Endothelial cell of umbilical vein (primary cell): ENCODE measurements at regions not wholly inside any gene's neighbourhood (a gene's known extent, or its start where the extent isn't known, plus 50 kb on each side); places are given as distances from the start of the nearest gene placed in this dataset.

ENCODE experiments used
- BruUV-seq: library from RNA; stranded (reverse); fragments of 400-500 nt; replicated peaks from 2 replicates; lab custom pipeline; 2021; lab: Mats Ljungman, UMichigan
- CTCF ChIA-PET: fragments of 300-600, 350-600 bp; sonication (Branson Sonifier 250); formaldehyde crosslinking; loops from one replicate; lab custom pipeline; 2021; ENCODE audit warnings: antibody characterized with exemption, inconsistent platforms; lab: Charles Lee
- POLR2A ChIA-PET: fragments of 300-600, 350-600 bp; sonication (Branson Sonifier 250); formaldehyde crosslinking; loops from one replicate; lab custom pipeline; 2021; ENCODE audit warnings: antibody characterized with exemption, inconsistent platforms; lab: Charles Lee
- DNase-seq: peaks from one replicate; pipeline ENCODE4 v3.0.0-alpha.2; 2011; ENCODE audit warnings: low read depth, low spot score
- FAIRE-seq: peaks from 2 replicates; lab custom pipeline; 2011; peaks lifted over from hg19 to GRCh38; lab: Jason Lieb, UNC
- H2AFZ ChIP-seq: 2 replicates; pipeline ENCODE4 v1.6.0; 2012; ENCODE audit warnings: low read depth, low read length, control low read depth, inconsistent platforms
- H3K27ac ChIP-seq: 2 replicates; pipeline ENCODE4 v1.5.1; 2011; ENCODE audit warnings: low read depth, mild to moderate bottlenecking, control low read depth, low read length, moderate library complexity; ENCODE audit not compliant: insufficient read depth
- H3K27me3 ChIP-seq, 2 experiments: 2 replicates each; pipeline versions ENCODE4 v1.6.0 to v1.6.1; 2011; ENCODE audit warnings: low read length in 2 of 2, mixed read lengths in 1 of 2; ENCODE audit not compliant: control insufficient read depth in 2 of 2, insufficient read depth in 2 of 2
- H3K36me3 ChIP-seq, 2 experiments: 2 replicates in 1 of 2; 3 replicates in 1 of 2; pipeline ENCODE4 v1.5.1; 2011; ENCODE audit warnings: low read length in 2 of 2, mild to moderate bottlenecking in 1 of 2, moderate library complexity in 1 of 2; ENCODE audit not compliant: control insufficient read depth in 2 of 2, insufficient read depth in 2 of 2; ENCODE audit errors: extremely low read depth in 1 of 2
- H3K4me1 ChIP-seq: 3 replicates; pipeline ENCODE4 v1.5.1; 2011; ENCODE audit warnings: mild to moderate bottlenecking, low read length; ENCODE audit not compliant: control insufficient read depth, insufficient read depth; ENCODE audit errors: extremely low read depth
- H3K4me2 ChIP-seq: 2 replicates; pipeline ENCODE4 v1.6.1; 2011; ENCODE audit warnings: low read length, control low read depth, mixed read lengths; ENCODE audit not compliant: insufficient read depth
- H3K4me3 ChIP-seq, 3 experiments: fragments of 200-600 bp in 1 of 3; sonication (generic), shearing (Covaris generic) in 1 of 3; replicated peaks in 1 of 3; 2 replicates each; pipeline ENCODE4 v1.5.1; 2011 to 2016; ENCODE audit warnings: control low read depth in 3 of 3, low read length in 3 of 3, mild to moderate bottlenecking in 2 of 3, inconsistent platforms in 1 of 3, low read depth in 1 of 3, moderate library complexity in 1 of 3; ENCODE audit not compliant: insufficient read depth in 1 of 3
- H3K79me2 ChIP-seq: 2 replicates; pipeline ENCODE4 v1.6.0; 2012; ENCODE audit warnings: low read length, inconsistent platforms; ENCODE audit not compliant: control insufficient read depth, insufficient read depth
- H3K9ac ChIP-seq: replicated peaks from 2 replicates; pipeline ENCODE3; 2011; ENCODE audit warnings: low read length, control low read depth; ENCODE audit not compliant: insufficient read depth; ENCODE audit errors: extremely low read depth
- H3K9me1 ChIP-seq: replicated peaks from 3 replicates; pipeline ENCODE4 v1.6.0; 2011; ENCODE audit warnings: mild to moderate bottlenecking, low read length; ENCODE audit not compliant: control insufficient read depth, insufficient read depth; ENCODE audit errors: extremely low read depth
- H3K9me3 ChIP-seq: replicated peaks from 2 replicates; pipeline ENCODE4 v1.5.1; 2012; ENCODE audit warnings: low read length, inconsistent platforms; ENCODE audit not compliant: control insufficient read depth, insufficient read depth
- H4K20me1 ChIP-seq: replicated peaks from 2 replicates; pipeline ENCODE3; 2011; ENCODE audit warnings: mild to moderate bottlenecking, low read length; ENCODE audit not compliant: control insufficient read depth, insufficient read depth; ENCODE audit errors: extremely low read depth
- CTCF ChIP-seq, 2 donors: IDR thresholded peaks; 1 replicate in 1 of 2; 2 replicates in 1 of 2; pipeline ENCODE4 v1.5.1; 2011; ENCODE audit warnings: low read length in 2 of 2, mild to moderate bottlenecking in 2 of 2, moderate library complexity in 2 of 2, control low read depth in 1 of 2, inconsistent platforms in 1 of 2, low read depth in 1 of 2; ENCODE audit not compliant: insufficient read depth in 1 of 2; ENCODE audit errors: extremely low read depth in 1 of 2
- EZH2 ChIP-seq: IDR thresholded peaks from 2 replicates; pipeline ENCODE4 v1.6.1; 2012; ENCODE audit warnings: borderline replicate concordance, low read depth, mild to moderate bottlenecking, moderate library complexity, low read length, inconsistent platforms; ENCODE audit not compliant: severe bottlenecking
- FOS ChIP-seq: IDR thresholded peaks from 2 replicates; pipeline ENCODE4 v1.6.1; 2011; ENCODE audit warnings: mild to moderate bottlenecking, low read length, moderate library complexity, borderline replicate concordance; ENCODE audit not compliant: insufficient read depth
- GATA2 ChIP-seq: IDR thresholded peaks from 2 replicates; pipeline ENCODE4 v1.7.0; 2011; ENCODE audit warnings: low read depth, mild to moderate bottlenecking, moderate library complexity, mixed read lengths, low read length; ENCODE audit not compliant: insufficient read length, insufficient read depth
- JUN ChIP-seq: IDR thresholded peaks from 2 replicates; pipeline ENCODE4 v1.6.1; 2011; ENCODE audit warnings: borderline replicate concordance, low read depth; ENCODE audit not compliant: insufficient read length, insufficient read depth
- MAX ChIP-seq: IDR thresholded peaks from 2 replicates; pipeline ENCODE4 v1.6.1; 2011; ENCODE audit not compliant: insufficient read depth, insufficient read length
- MYC ChIP-seq: IDR thresholded peaks from one replicate; pipeline ENCODE4 v1.6.1; 2011; ENCODE audit warnings: mild to moderate bottlenecking, low read depth, low read length
- POLR2A ChIP-seq: IDR thresholded peaks from 2 replicates; pipeline ENCODE4 v1.6.1; 2012; ENCODE audit warnings: low read depth, mild to moderate bottlenecking, control low read depth, low read length
- POLR2AphosphoS5 ChIP-seq: IDR thresholded peaks from 2 replicates; pipeline ENCODE4 v1.6.1; 2012; ENCODE audit warnings: low read depth, mild to moderate bottlenecking, control low read depth, low read length, moderate library complexity; ENCODE audit not compliant: insufficient read depth
- dilution Hi-C: fragments of 300-500 bp; cut with MboI; formaldehyde crosslinking; loops from one replicate; pipeline ENCODE4 v1.15.0; 2019; ENCODE audit warnings: low sequenced_read_pairs; ENCODE audit not compliant: extremely low pct_ligation_motif_present
- intact Hi-C: fragments of 100-400 bp; cut with micrococcal nuclease; formaldehyde crosslinking; loops from one replicate; pipeline ENCODE4 v1.10.0; 2022

GRCh38 chr16:8239443-8239842 lies 350.9 kb downstream of the TMEM114 start:
- dilution Hi-C loops (no loop called here), intact Hi-C loops (no loop called here)
- ChIA-PET CTCF (no interaction called here), POLR2A (no interaction called here)
- FAIRE-seq: no peak
- BruUV-seq: no TSS peak
- DNase-seq: no peak
- H3K36me3 ChIP-seq: no peaks in the 10 kb centered on the region
- H3K79me2 ChIP-seq: no peaks in the 10 kb centered on the region
- H3K4me2 ChIP-seq: no peak overlapping the region
- no peak overlapping the region for H3K4me3 ChIP-seq
- H3K27ac ChIP-seq: no peak overlapping the region
- H3K9me3 ChIP-seq: peaks cover 6% of the 10 kb centered on the region
- H2AFZ ChIP-seq: no peak overlapping the region
- TF ChIP-seq FOS (no peak), MAX (no peak), GATA2 (no peak), EZH2 (no peak), JUN (no peak), MYC (no peak), POLR2A (no peak), POLR2AphosphoS5 (no peak), CTCF (IDR thresholded peaks at IDR 0.05; ENCODE audit: extremely low read depth in 1 of 2, insufficient read depth in 1 of 2, low read depth in 1 of 2, low read length in 2 of 2) (no peak)
- H4K20me1 ChIP-seq: no peaks in the 10 kb centered on the region
- no peak overlapping the region for H3K9ac ChIP-seq
- H3K27me3 ChIP-seq: no peaks in the 10 kb centered on the region
- H3K4me1 ChIP-seq: no peaks in the 10 kb centered on the region
- no peaks in the 10 kb centered on the region for H3K9me1 ChIP-seq
